Panc1 (cell line): ENCODE measurements at regions not wholly inside any gene's neighbourhood (a gene's known extent, or its start where the extent isn't known, plus 50 kb on each side); places are given as distances from the start of the nearest gene placed in this dataset.

Experiments used
- ATAC-seq: fragments of 200-7000 bp; cut with Tn5 transposase; 2 replicates; pipeline ENCODE4 v1.9.1; 2020; ENCODE audit warnings: mild to moderate bottlenecking, moderate library complexity
- BruUV-seq: library from RNA; stranded (reverse); fragments of 400-500 nt; replicated peaks from 2 replicates; lab custom pipeline; 2021; lab: Mats Ljungman, UMichigan
- CTCF ChIA-PET: fragments of 300-600 bp; sonication (Branson Sonifier 250); formaldehyde crosslinking; loops from one replicate; lab custom pipeline; 2022; ENCODE audit warnings: antibody characterized with exemption; lab: Charles Lee
- POLR2A ChIA-PET: fragments of 300-600 bp; sonication (Branson Sonifier 250); formaldehyde crosslinking; loops from one replicate; lab custom pipeline; 2022; ENCODE audit warnings: antibody characterized with exemption; lab: Charles Lee
- DNase-seq: peaks from one replicate; pipeline ENCODE4 v3.0.0-alpha.2; 2010; ENCODE audit warnings: low read depth, low spot score
- H3K27ac ChIP-seq: 2 replicates; pipeline ENCODE4 v1.5.1; 2011; ENCODE audit warnings: mild to moderate bottlenecking, low read length, inconsistent platforms
- H3K27me3 ChIP-seq: fragments of 200-500 bp; sonication (Bioruptor generic); 2 replicates; pipeline ENCODE4 v1.6.0; 2014; ENCODE audit warnings: low read length, inconsistent platforms; ENCODE audit not compliant: control insufficient read depth, insufficient read depth
- H3K36me3 ChIP-seq: fragments of 200-500 bp; sonication (Bioruptor generic); 2 replicates; pipeline ENCODE4 v1.5.1; 2014; ENCODE audit warnings: inconsistent platforms, mild to moderate bottlenecking, low read length, moderate library complexity; ENCODE audit not compliant: control insufficient read depth, insufficient read depth
- H3K4me1 ChIP-seq: 2 replicates; pipeline ENCODE4 v1.5.1; 2011; ENCODE audit warnings: inconsistent platforms, mild to moderate bottlenecking, low read length, moderate library complexity; ENCODE audit not compliant: control insufficient read depth, insufficient read depth
- H3K4me3 ChIP-seq, 2 experiments: 2 replicates each; pipeline ENCODE4 v1.5.1; 2011 to 2012; ENCODE audit warnings: low read depth in 2 of 2, low read length in 2 of 2, mild to moderate bottlenecking in 2 of 2, inconsistent platforms in 1 of 2, moderate library complexity in 1 of 2
- H3K9me3 ChIP-seq: fragments of 200-500 bp; sonication (Bioruptor generic); 2 replicates; pipeline ENCODE4 v1.5.1; 2014; ENCODE audit warnings: low read depth, mild to moderate bottlenecking, inconsistent platforms, low read length, moderate library complexity; ENCODE audit not compliant: control insufficient read depth, insufficient read depth
- CTCF ChIP-seq: fragments of 450-650 bp; IDR thresholded peaks from 2 replicates; pipeline ENCODE4 v1.5.1; 2017; ENCODE audit warnings: mild to moderate bottlenecking
- POLR2AphosphoS5 ChIP-seq: IDR thresholded peaks from 2 replicates; pipeline ENCODE4 v1.6.1; 2012; ENCODE audit warnings: mild to moderate bottlenecking, low read depth, low read length, moderate library complexity
- REST ChIP-seq, 2 experiments: IDR thresholded peaks; 2 replicates each; pipeline ENCODE4 v1.6.1; 2011 to 2012; ENCODE audit warnings: low read depth in 2 of 2, control low read depth in 1 of 2, low read length in 1 of 2, mild to moderate bottlenecking in 1 of 2, moderate library complexity in 1 of 2; ENCODE audit not compliant: insufficient read depth in 1 of 2
- SIN3A ChIP-seq: IDR thresholded peaks from 2 replicates; pipeline ENCODE4 v1.6.1; 2012; ENCODE audit warnings: low read depth, mild to moderate bottlenecking, low read length, moderate library complexity, borderline replicate concordance; ENCODE audit not compliant: insufficient read depth
- TCF7L2 ChIP-seq: IDR thresholded peaks from 2 replicates; pipeline ENCODE4 v1.6.1; 2011; ENCODE audit warnings: mild to moderate bottlenecking, low read depth, low read length, inconsistent platforms
- in situ Hi-C: cut with HindIII; loops from 2 replicates; pipeline ENCODE4 v1.10.0; 2016; ENCODE audit warnings: low sequenced_read_pairs, low pct_unique_long_range_greater_than_20kb
- intact Hi-C: fragments of 100-400 bp; cut with micrococcal nuclease; formaldehyde crosslinking; loops from one replicate; pipeline ENCODE4 v1.10.0; 2022; ENCODE audit not compliant: unreplicated experiment

- ATAC-seq (no peak), DNase-seq (no peak)
- no peaks in the 10 kb centered on the region for H3K36me3 ChIP-seq
- no TSS peak for BruUV-seq
- H3K4me1 ChIP-seq = no peaks in the 10 kb centered on the region
- in situ Hi-C loops (no loop called here), intact Hi-C loops (no loop called here)
- TF ChIP-seq TCF7L2 = no peak
- no peak for TF ChIP-seq CTCF
- no peak overlapping the region for H3K4me3 ChIP-seq
- H3K9me3 ChIP-seq = no peaks in the 10 kb centered on the region
- ChIA-PET CTCF (no interaction called here), POLR2A (interaction anchor here (0.6 kb wide), 1 partner anchor 445 kb away, joined by 3 read pairs; no protein-coding TSS in a partner anchor)
- H3K27ac ChIP-seq = no peak overlapping the region
- no peaks in the 10 kb centered on the region for H3K27me3 ChIP-seq
Measured at GRCh38 chr5:124126504-124127217, 614.7 kb downstream of the CSNK1G3 start.

- CTCF ChIA-PET = no interaction called here
- in situ Hi-C loops = no loop called here
- no peak for ATAC-seq
Measured at GRCh38 chr5:124124711-124125229, 612.8 kb downstream of the CSNK1G3 start.

More at GRCh38 chr5:124124711-124125229, 612.8 kb downstream of the CSNK1G3 start:
- no peak for DNase-seq
- H3K27ac ChIP-seq = no peak overlapping the region
- no peak overlapping the region for H3K4me3 ChIP-seq
- H3K27me3 ChIP-seq = no peaks in the 10 kb centered on the region
- H3K36me3 ChIP-seq = no peaks in the 10 kb centered on the region
- POLR2A ChIA-PET = interaction anchor here (0.7 kb wide), 1 partner anchor 839 kb away, joined by 5 read pairs; no protein-coding TSS in a partner anchor
- TF ChIP-seq TCF7L2 (no peak), REST (IDR thresholded peaks at IDR 0.05; ENCODE audit: insufficient read depth in 1 of 2, low read depth in 2 of 2, low read length in 1 of 2) (no peak), POLR2AphosphoS5 (no peak), CTCF (no peak), SIN3A (no peak)
- H3K9me3 ChIP-seq = no peaks in the 10 kb centered on the region
- intact Hi-C loops = no loop called here
- no peaks in the 10 kb centered on the region for H3K4me1 ChIP-seq
- BruUV-seq = no TSS peak
